Ovary (tissue), 3 donors: ENCODE measurements at regions not wholly inside any gene's neighbourhood (a gene's known extent, or its start where the extent isn't known, plus 50 kb on each side); places are given as distances from the start of the nearest gene placed in this dataset.

Experiments
- CTCF ChIP-seq, 3 donors: fragments of 450-650 bp in 2 of 3; fragments of 200-600 bp in 1 of 3; IDR thresholded peaks; one replicate each; pipeline versions ENCODE4 v1.5.1 to v1.8.0; 2016 to 2022; ENCODE audit warnings: antibody characterized with exemption in 3 of 3, mild to moderate bottlenecking in 1 of 3
- EP300 ChIP-seq: sonication (generic); formaldehyde crosslinking; IDR thresholded peaks from one replicate; pipeline ENCODE4 v1.6.1; 2017; ENCODE audit warnings: antibody characterized with exemption
- POLR2A ChIP-seq: fragments of 450-650 bp; IDR thresholded peaks from one replicate; pipeline ENCODE4 v1.6.1; 2017; ENCODE audit warnings: antibody characterized with exemption, mild to moderate bottlenecking, moderate library complexity
- donor health status: DM: no; HTN: no; CAD: no.

- no peak for TF ChIP-seq POLR2A
- TF ChIP-seq CTCF (IDR thresholded peaks at IDR 0.05), result no peak
- TF ChIP-seq EP300, result no peak
These were observed 103.0 kb downstream of the PCSK1 start for GRCh38 chr5:96329886-96330529.
